Stimulated activated CD8-positive, alpha-beta memory T cell treated with anti-CD3 and anti-CD28 coated beads, Interleukin-4, amount 100 ng/mL, for 48 hours (primary cell): ENCODE measurements at regions not wholly inside any gene's neighbourhood (a gene's known extent, or its start where the extent isn't known, plus 50 kb on each side); places are given as distances from the start of the nearest gene placed in this dataset.
A peak's percentile ranks its signal among the peaks of the same experiment; 100 is the strongest.

Experiments used
- DNase-seq: peaks from one replicate; pipeline ENCODE4 v3.0.0-alpha.2; 2020

- DNase-seq: no peak
Observed at GRCh38 chr20:19807946-19808330, 49.9 kb downstream of the RIN2 start.

GRCh38 chr20:19808498-19808897, 50.4 kb downstream of the RIN2 start:
- no peak for DNase-seq

- no peak for DNase-seq
Observed at GRCh38 chr20:19809505-19809904, 51.4 kb downstream of the RIN2 start.

GRCh38 chr20:19811231-19811630, 53.2 kb downstream of the RIN2 start:
- DNase-seq: no peak

GRCh38 chr20:19812056-19812455, 54.0 kb downstream of the RIN2 start:
- no peak for DNase-seq

- no peak for DNase-seq
Observed at GRCh38 chr20:19812696-19813095, 54.6 kb downstream of the RIN2 start.

- DNase-seq: no peak
Observed at GRCh38 chr20:19813846-19814640, 56.0 kb downstream of the RIN2 start.

GRCh38 chr20:19815553-19815991, 57.5 kb downstream of the RIN2 start:
- no peak for DNase-seq

- no peak for DNase-seq
Observed at GRCh38 chr20:19816386-19816785, 58.3 kb downstream of the RIN2 start.

GRCh38 chr20:19817017-19817416, 59.0 kb downstream of the RIN2 start:
- no peak for DNase-seq

GRCh38 chr20:19819149-19819548, 61.1 kb downstream of the RIN2 start:
- no peak for DNase-seq

GRCh38 chr20:19820555-19821211, 62.6 kb downstream of the RIN2 start:
- DNase-seq: no peak

GRCh38 chr20:19821606-19822005, 63.5 kb downstream of the RIN2 start:
- no peak for DNase-seq

GRCh38 chr20:19823216-19823615, 65.2 kb downstream of the RIN2 start:
- DNase-seq: no peak

- no peak for DNase-seq
Observed at GRCh38 chr20:19823971-19824370, 65.9 kb downstream of the RIN2 start.

- no peak for DNase-seq
Observed at GRCh38 chr20:19824861-19825260, 66.8 kb downstream of the RIN2 start.

- DNase-seq: no peak
Observed at GRCh38 chr20:19826179-19826914, 68.3 kb downstream of the RIN2 start.

- no peak for DNase-seq
Observed at GRCh38 chr20:19827818-19828217, 69.8 kb downstream of the RIN2 start.

- DNase-seq: peak; percentile 34
Observed at GRCh38 chr20:19828232-19828631, 70.2 kb downstream of the RIN2 start.

- DNase-seq: no peak
Observed at GRCh38 chr20:19830211-19830785, 72.2 kb downstream of the RIN2 start.

- DNase-seq: peak; percentile 49
Observed at GRCh38 chr20:19832875-19833274, 74.8 kb downstream of the RIN2 start.

GRCh38 chr20:19833395-19833794, 75.3 kb downstream of the RIN2 start:
- DNase-seq: no peak

GRCh38 chr20:19834287-19834686, 76.2 kb downstream of the RIN2 start:
- no peak for DNase-seq
